ENCODE measurements at regions not wholly inside any gene's neighbourhood (a gene's known extent, or its start where the extent isn't known, plus 50 kb on each side); places are given as distances from the start of the nearest gene placed in this dataset.

GRCh38 chr5:100726116-100726515 lies 177.0 kb downstream of the ST8SIA4 start:
- no peaks in the 10 kb centered on the region for H3K9me3 ChIP-seq (ENCODE audit: low read length)
- no peaks in the 10 kb centered on the region for H3K27me3 ChIP-seq (ENCODE audit: insufficient read depth, low read depth, low read length)
- H4K20me1 ChIP-seq (ENCODE audit: insufficient read depth) = no peaks in the 10 kb centered on the region
- no peaks in the 10 kb centered on the region for H3K36me3 ChIP-seq (ENCODE audit: insufficient read depth, low read length)
- TF ChIP-seq RAD21 (conservative IDR thresholded peaks at IDR 0.05) (no peak), CTCF (IDR thresholded peaks at IDR 0.05; ENCODE audit: poor library complexity, severe bottlenecking) (no peak), POLR2AphosphoS5 (IDR thresholded peaks at IDR 0.05) (no peak), EP300 (conservative IDR thresholded peaks at IDR 0.05; ENCODE audit: poor library complexity, severe bottlenecking) (no peak), EZH2 (IDR thresholded peaks at IDR 0.05; ENCODE audit: borderline replicate concordance, insufficient read depth, low read length, poor library complexity, severe bottlenecking) (no peak), TAF1 (IDR thresholded peaks at IDR 0.05; ENCODE audit: low read depth) (no peak), MXI1 (conservative IDR thresholded peaks at IDR 0.05; ENCODE audit: poor library complexity, severe bottlenecking) (no peak), SMC3 (conservative IDR thresholded peaks at IDR 0.05; ENCODE audit: poor library complexity) (no peak)
- TF ChIP-seq, protein P1, sequence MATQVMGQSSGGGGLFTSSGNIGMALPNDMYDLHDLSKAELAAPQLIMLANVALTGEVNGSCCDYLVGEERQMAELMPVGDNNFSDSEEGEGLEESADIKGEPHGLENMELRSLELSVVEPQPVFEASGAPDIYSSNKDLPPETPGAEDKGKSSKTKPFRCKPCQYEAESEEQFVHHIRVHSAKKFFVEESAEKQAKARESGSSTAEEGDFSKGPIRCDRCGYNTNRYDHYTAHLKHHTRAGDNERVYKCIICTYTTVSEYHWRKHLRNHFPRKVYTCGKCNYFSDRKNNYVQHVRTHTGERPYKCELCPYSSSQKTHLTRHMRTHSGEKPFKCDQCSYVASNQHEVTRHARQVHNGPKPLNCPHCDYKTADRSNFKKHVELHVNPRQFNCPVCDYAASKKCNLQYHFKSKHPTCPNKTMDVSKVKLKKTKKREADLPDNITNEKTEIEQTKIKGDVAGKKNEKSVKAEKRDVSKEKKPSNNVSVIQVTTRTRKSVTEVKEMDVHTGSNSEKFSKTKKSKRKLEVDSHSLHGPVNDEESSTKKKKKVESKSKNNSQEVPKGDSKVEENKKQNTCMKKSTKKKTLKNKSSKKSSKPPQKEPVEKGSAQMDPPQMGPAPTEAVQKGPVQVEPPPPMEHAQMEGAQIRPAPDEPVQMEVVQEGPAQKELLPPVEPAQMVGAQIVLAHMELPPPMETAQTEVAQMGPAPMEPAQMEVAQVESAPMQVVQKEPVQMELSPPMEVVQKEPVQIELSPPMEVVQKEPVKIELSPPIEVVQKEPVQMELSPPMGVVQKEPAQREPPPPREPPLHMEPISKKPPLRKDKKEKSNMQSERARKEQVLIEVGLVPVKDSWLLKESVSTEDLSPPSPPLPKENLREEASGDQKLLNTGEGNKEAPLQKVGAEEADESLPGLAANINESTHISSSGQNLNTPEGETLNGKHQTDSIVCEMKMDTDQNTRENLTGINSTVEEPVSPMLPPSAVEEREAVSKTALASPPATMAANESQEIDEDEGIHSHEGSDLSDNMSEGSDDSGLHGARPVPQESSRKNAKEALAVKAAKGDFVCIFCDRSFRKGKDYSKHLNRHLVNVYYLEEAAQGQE (IDR thresholded peaks at IDR 0.05; ENCODE audit: borderline replicate concordance) = no peak
- H3K4me2 ChIP-seq (ENCODE audit: low read length) = no peak overlapping the region
- H2AFZ ChIP-seq (ENCODE audit: low read depth, low read length) = no peak overlapping the region
- H3K4me3 ChIP-seq (ENCODE audit: low read length) = no peak overlapping the region
- H3K9ac ChIP-seq (ENCODE audit: low read length) = no peak overlapping the region
- H3K9me2 ChIP-seq (ENCODE audit: insufficient read depth, low read length) = no peaks in the 10 kb centered on the region
- H3F3A ChIP-seq (ENCODE audit: insufficient read depth, low read length, poor library complexity, severe bottlenecking) = no peaks in the 10 kb centered on the region
- H3K79me2 ChIP-seq (replicated peaks; ENCODE audit: insufficient read depth, low read length) = no peaks in the 10 kb centered on the region
- no peak overlapping the region for H3K27ac ChIP-seq (ENCODE audit: low read length)

GRCh38 chr5:100731768-100732167 lies 171.3 kb downstream of the ST8SIA4 start:
- Histone ChIP-seq H3K4me2 (ENCODE audit: low read length) (no peak overlapping the region), H3F3A (ENCODE audit: insufficient read depth, low read length, poor library complexity, severe bottlenecking) (no peaks in the 10 kb centered on the region), H3K27me3 (ENCODE audit: insufficient read depth, low read depth, low read length) (no peaks in the 10 kb centered on the region), H3K4me3 (ENCODE audit: low read length) (no peak overlapping the region), H3K79me2 (replicated peaks; ENCODE audit: insufficient read depth, low read length) (no peaks in the 10 kb centered on the region), H3K9ac (ENCODE audit: low read length) (no peak overlapping the region), H2AFZ (ENCODE audit: low read depth, low read length) (no peak overlapping the region), H4K20me1 (ENCODE audit: insufficient read depth) (no peaks in the 10 kb centered on the region), H3K9me2 (ENCODE audit: insufficient read depth, low read length) (no peaks in the 10 kb centered on the region), H3K36me3 (ENCODE audit: insufficient read depth, low read length) (no peaks in the 10 kb centered on the region), H3K9me3 (ENCODE audit: low read length) (no peaks in the 10 kb centered on the region), H3K27ac (ENCODE audit: low read length) (no peak overlapping the region)
- TF ChIP-seq CTCF (IDR thresholded peaks at IDR 0.05; ENCODE audit: poor library complexity, severe bottlenecking) (no peak), EZH2 (IDR thresholded peaks at IDR 0.05; ENCODE audit: borderline replicate concordance, insufficient read depth, low read length, poor library complexity, severe bottlenecking) (no peak), EP300 (conservative IDR thresholded peaks at IDR 0.05; ENCODE audit: poor library complexity, severe bottlenecking) (no peak), TAF1 (IDR thresholded peaks at IDR 0.05; ENCODE audit: low read depth) (no peak), RAD21 (conservative IDR thresholded peaks at IDR 0.05) (no peak), POLR2AphosphoS5 (IDR thresholded peaks at IDR 0.05) (no peak), MXI1 (conservative IDR thresholded peaks at IDR 0.05; ENCODE audit: poor library complexity, severe bottlenecking) (no peak), SMC3 (conservative IDR thresholded peaks at IDR 0.05; ENCODE audit: poor library complexity) (no peak)
- TF ChIP-seq, protein P1 (IDR thresholded peaks at IDR 0.05; ENCODE audit: borderline replicate concordance) = no peak
